Uterus (tissue), 3 donors: ENCODE measurements at regions not wholly inside any gene's neighbourhood (a gene's known extent, or its start where the extent isn't known, plus 50 kb on each side); places are given as distances from the start of the nearest gene placed in this dataset.
"Not testable (repeated sequence)": the region's sequence is repeated elsewhere in the genome, so short reads cannot be mapped to it uniquely, and the experiment has no call there.

Source experiments
- DNase-seq, 2 donors: peaks; one replicate each; pipeline ENCODE4 v3.0.0-alpha.2; 2019 to 2020
- H3K27ac ChIP-seq, 2 donors: fragments of 200-600 bp; sonication (generic); 1 replicate in 1 of 2; 2 replicates in 1 of 2; pipeline ENCODE4 v1.5.1; 2016 to 2018
- H3K27me3 ChIP-seq, 2 donors: fragments of 200-600 bp; sonication (generic); one replicate each; pipeline ENCODE4 v1.5.1; 2018 to 2019; ENCODE audit warnings: control low read depth in 1 of 2
- H3K36me3 ChIP-seq, 2 donors: fragments of 200-600 bp; sonication (generic); one replicate each; pipeline ENCODE4 v1.5.1; 2019; ENCODE audit warnings: control low read depth in 1 of 2
- H3K4me1 ChIP-seq, 2 donors: fragments of 200-600 bp; sonication (generic); one replicate each; pipeline ENCODE4 v1.5.1; 2018 to 2019; ENCODE audit warnings: control low read depth in 1 of 2
- H3K4me3 ChIP-seq, 2 donors: fragments of 200-600 bp; sonication (generic); 1 replicate in 1 of 2; 2 replicates in 1 of 2; pipeline ENCODE4 v1.5.1; 2018 to 2019; ENCODE audit warnings: mild to moderate bottlenecking in 1 of 2
- H3K9me3 ChIP-seq, 2 donors: fragments of 200-600 bp; sonication (generic); one replicate each; pipeline ENCODE4 v1.5.1; 2019; ENCODE audit warnings: control low read depth in 1 of 2
- POLR2A ChIP-seq, 2 donors: fragments of 450-650 bp; IDR thresholded peaks; one replicate each; pipeline ENCODE4 v1.6.1; 2016; ENCODE audit warnings: antibody characterized with exemption in 2 of 2, mild to moderate bottlenecking in 1 of 2, moderate library complexity in 1 of 2
- intact Hi-C: fragments of 100-400 bp; cut with DNase I; formaldehyde crosslinking; loops from one replicate; pipeline ENCODE4 v1.15.1; 2023; ENCODE audit warnings: low total_unique reads
- TF ChIP-seq, protein P1 (sequence below), 4 experiments: fragments of 200-600 bp in 2 of 4; fragments of 450-650 bp in 2 of 4; sonication (generic) in 2 of 4; IDR thresholded peaks; one replicate each; pipeline ENCODE4 v1.5.1; 2016 to 2019; ENCODE audit warnings: antibody characterized with exemption in 4 of 4, mild to moderate bottlenecking in 2 of 4, moderate library complexity in 1 of 4
- donor health status: DM: yes; HTN: yes; CAD: no.

DNA sequence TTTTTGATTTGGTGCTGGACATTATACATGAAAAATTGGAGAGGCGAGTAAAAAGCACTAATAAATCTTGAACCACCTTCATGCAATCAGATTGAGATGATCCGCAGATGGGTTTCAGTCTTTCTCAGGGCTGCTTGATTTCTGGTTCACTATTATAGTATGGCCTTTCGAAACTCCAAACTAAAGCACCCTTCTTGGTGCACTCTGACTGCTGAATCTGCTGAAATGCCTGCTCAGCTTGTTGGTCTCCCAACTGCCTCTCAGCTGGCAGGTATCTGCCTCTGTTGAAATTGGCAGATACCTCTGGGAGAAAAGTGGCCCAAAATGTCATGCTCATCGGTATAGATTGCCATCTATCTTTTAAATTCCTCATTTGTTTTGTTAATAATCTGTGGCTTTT is 102.5 kb upstream of the WIPF3 start:
- H3K4me1 ChIP-seq, H3K4me3 ChIP-seq, H3K36me3 ChIP-seq, H3K27ac ChIP-seq, H3K9me3 ChIP-seq, intact Hi-C loops, DNase-seq, H3K27me3 ChIP-seq: not testable (repeated sequence)

DNA sequence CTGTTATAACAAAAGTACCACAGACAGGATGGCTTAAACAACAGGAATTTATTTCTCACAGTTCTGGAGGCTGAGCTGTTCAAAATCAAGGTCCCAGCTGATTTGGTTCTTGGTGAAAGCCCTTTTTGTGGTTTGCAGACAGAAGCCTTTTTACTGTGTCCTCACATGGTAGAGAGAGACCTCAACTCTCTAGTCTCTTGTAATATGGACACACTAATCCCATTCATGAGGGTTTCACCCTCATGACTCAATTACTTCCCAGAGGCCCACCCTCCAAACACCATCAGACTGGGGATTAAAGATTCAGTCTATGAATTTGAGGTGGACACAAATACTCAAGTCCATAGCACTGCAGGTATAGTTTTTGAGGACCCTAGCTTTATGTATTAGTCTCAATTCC is 97.3 kb upstream of the WIPF3 start:
- H3K27me3 ChIP-seq, H3K4me3 ChIP-seq, intact Hi-C loops, H3K9me3 ChIP-seq, H3K36me3 ChIP-seq, H3K4me1 ChIP-seq, DNase-seq, H3K27ac ChIP-seq: not testable (repeated sequence)

DNA sequence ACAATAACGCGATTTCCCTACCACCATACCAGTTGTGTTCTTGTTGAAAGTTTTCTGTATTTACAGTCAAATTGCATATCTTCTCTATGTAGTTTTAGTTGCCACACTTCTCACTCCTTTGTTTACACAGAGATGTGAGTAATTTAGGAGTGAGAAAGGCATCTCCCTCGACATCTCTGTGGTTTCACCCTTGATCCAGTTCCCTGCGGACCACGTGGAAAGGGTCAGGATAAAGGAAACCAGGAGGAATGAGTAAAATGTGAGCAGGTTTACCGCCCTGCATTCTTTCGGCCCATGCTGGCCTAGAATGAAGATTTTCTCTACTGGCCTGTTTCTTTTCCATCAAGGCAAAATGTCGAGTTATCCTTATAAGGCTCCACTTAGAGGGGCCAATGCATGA is 83.2 kb upstream of the WIPF3 start:
- H3K27me3 ChIP-seq, intact Hi-C loops, H3K27ac ChIP-seq, DNase-seq, H3K36me3 ChIP-seq, H3K4me1 ChIP-seq, H3K9me3 ChIP-seq, H3K4me3 ChIP-seq: not testable (repeated sequence)

DNA sequence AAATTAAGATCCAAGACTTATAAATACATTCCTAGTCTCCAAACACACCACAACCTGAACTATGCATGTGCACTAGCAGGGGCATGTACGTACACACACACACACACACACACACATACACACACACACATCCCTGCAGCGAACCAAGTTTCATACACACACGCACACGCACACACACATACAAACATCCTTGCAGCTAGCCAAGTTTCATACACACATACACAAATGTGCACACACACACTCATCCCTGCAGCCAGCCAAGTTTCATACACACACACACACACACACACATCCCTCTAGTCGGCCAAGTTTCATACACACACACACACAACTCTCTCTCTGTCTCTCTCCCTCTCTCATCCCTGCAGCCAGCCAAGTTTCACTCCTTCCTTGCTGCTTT is 82.7 kb upstream of the WIPF3 start:
- Histone ChIP-seq H3K4me1 (no peaks in the 10 kb centered on the region), H3K27ac (no peak overlapping the region), H3K36me3 (no peaks in the 10 kb centered on the region), H3K4me3 (no peak overlapping the region), H3K27me3 (no peaks in the 10 kb centered on the region), H3K9me3 (no peaks in the 10 kb centered on the region)
- TF ChIP-seq POLR2A (IDR thresholded peaks at IDR 0.05): no peak
- TF ChIP-seq, protein P1, sequence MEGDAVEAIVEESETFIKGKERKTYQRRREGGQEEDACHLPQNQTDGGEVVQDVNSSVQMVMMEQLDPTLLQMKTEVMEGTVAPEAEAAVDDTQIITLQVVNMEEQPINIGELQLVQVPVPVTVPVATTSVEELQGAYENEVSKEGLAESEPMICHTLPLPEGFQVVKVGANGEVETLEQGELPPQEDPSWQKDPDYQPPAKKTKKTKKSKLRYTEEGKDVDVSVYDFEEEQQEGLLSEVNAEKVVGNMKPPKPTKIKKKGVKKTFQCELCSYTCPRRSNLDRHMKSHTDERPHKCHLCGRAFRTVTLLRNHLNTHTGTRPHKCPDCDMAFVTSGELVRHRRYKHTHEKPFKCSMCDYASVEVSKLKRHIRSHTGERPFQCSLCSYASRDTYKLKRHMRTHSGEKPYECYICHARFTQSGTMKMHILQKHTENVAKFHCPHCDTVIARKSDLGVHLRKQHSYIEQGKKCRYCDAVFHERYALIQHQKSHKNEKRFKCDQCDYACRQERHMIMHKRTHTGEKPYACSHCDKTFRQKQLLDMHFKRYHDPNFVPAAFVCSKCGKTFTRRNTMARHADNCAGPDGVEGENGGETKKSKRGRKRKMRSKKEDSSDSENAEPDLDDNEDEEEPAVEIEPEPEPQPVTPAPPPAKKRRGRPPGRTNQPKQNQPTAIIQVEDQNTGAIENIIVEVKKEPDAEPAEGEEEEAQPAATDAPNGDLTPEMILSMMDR (IDR thresholded peaks at IDR 0.05): no peak
- DNase-seq: no peak
- intact Hi-C loops: no loop called here

DNA sequence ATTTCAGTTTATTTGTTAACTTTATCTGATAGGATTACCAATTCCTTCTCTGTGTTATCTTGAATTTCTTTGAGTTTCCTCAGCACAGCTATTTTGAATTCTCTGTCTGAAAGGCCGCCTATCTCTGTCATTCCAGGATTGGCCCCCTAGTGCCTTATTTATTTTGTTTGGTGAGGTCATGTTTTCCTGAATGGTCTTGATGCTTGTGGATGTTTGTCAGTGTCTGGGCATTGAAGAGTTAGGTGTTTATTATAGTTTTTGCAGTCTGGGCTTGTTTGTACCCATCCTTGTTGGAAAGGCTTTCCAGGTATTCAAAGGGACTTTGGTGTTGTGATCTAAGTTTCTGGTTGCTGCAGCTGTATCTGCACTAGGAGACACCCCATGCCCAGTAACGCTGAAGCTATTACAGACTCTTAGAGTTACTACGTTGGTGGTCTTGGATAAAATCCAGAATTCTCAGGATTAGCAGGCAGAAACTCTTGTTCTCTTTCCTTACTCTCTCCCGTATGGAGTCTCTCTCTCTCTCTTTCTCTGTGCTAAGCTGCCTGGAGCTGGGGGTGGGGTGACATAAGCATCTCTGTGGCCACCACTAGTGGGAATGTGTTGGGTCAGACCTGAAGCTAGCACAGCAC is 76.7 kb upstream of the WIPF3 start:
- H3K27ac ChIP-seq, H3K9me3 ChIP-seq, DNase-seq, H3K4me1 ChIP-seq, H3K4me3 ChIP-seq, H3K27me3 ChIP-seq, H3K36me3 ChIP-seq, intact Hi-C loops: not testable (repeated sequence)

DNA sequence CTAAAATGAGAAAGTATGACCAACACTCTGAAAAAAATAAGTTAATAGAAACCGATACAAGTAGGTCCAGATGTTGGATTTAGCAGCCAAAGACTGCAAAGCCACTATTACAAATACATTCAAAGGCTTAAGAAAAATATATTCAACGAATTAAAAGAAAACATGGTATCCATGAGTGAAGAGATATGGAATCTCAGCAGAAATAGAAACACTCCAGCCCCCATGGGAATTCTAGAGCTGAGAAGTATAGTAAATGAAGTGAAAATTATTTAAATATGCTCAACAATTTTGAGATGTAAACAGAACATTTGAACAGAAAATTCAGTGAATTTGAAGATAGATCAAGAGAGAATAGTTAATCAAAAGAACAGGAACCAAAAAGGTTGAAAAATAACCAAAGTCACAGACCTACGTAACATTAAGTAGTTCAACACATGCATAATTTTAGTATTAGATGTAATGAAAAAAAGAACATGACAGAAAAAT is 72.0 kb upstream of the WIPF3 start:
- Histone ChIP-seq H3K4me1 (no peaks in the 10 kb centered on the region), H3K27ac (no peak overlapping the region), H3K9me3 (no peaks in the 10 kb centered on the region), H3K4me3 (no peak overlapping the region), H3K36me3 (no peaks in the 10 kb centered on the region), H3K27me3 (no peaks in the 10 kb centered on the region)
- intact Hi-C loops: no loop called here
- DNase-seq: no peak
- TF ChIP-seq, protein P1 (IDR thresholded peaks at IDR 0.05): no peak
- TF ChIP-seq POLR2A (IDR thresholded peaks at IDR 0.05): no peak

DNA sequence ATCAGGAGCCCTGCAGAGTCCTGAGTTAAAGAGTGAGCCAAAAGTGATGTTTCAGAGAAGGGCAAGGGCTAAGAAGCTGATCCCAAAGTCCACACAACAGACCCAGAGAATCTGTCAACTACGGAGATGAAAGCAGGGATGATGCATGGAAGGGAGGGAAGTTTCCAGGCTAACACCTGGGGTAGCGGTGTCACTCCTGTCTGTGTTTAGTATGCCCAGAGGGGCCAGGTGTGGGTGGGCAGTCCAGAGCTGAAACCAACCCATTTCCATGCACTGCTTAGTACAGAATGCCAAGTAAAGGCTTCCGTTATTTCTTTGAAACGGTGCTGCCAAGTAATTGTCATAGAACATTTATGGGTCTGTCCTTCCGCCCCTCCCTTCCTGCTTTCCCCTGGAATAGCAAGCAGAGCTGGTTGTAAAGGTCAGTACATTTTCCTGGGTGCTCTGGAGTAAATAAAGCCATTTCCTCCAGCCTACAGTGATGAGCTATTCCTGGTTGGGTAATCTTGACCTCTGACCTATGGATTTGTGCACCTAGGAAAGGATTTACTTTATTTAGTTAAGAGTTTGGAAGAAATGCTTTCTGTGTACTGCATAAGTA is 58.6 kb upstream of the WIPF3 start:
- H3K36me3 ChIP-seq, DNase-seq, intact Hi-C loops, H3K27ac ChIP-seq, H3K27me3 ChIP-seq, H3K4me1 ChIP-seq, H3K9me3 ChIP-seq, H3K4me3 ChIP-seq: not testable (repeated sequence)
